SK-N-MC (cell line): ENCODE measurements at regions not wholly inside any gene's neighbourhood (a gene's known extent, or its start where the extent isn't known, plus 50 kb on each side); places are given as distances from the start of the nearest gene placed in this dataset.
"Not testable (repeated sequence)": the region's sequence is repeated elsewhere in the genome, so short reads cannot be mapped to it uniquely, and the experiment has no call there.

ENCODE experiments used
- DNase-seq: peaks from one replicate; pipeline ENCODE4 v3.0.0-alpha.2; 2011; ENCODE audit warnings: low read depth, low spot score
- H3K27ac ChIP-seq: fragments of 200-600 bp; sonication (generic); 2 replicates; pipeline ENCODE4 v1.5.1; 2016; ENCODE audit warnings: mixed run types
- H3K36me3 ChIP-seq: fragments of 200-600 bp; sonication (generic); 2 replicates; pipeline ENCODE4 v1.6.1; 2017; ENCODE audit warnings: antibody characterized with exemption, low read length, mixed read lengths; ENCODE audit not compliant: insufficient read depth
- H3K4me3 ChIP-seq: fragments of 200-600 bp; sonication (generic); 2 replicates; pipeline ENCODE4 v1.5.1; 2016
- H3K9ac ChIP-seq: fragments of 200-600 bp; sonication (generic); 2 replicates; pipeline ENCODE4 v1.8.0; 2017; ENCODE audit warnings: mixed run types, mixed read lengths; ENCODE audit not compliant: insufficient read length
- H3K9me3 ChIP-seq: fragments of 200-600 bp; sonication (generic); 2 replicates; pipeline ENCODE4 v1.6.1; 2017; ENCODE audit warnings: low read depth, mild to moderate bottlenecking, antibody characterized with exemption, low read length, moderate library complexity, mixed read lengths
- EZH2 ChIP-seq: fragments of 200-600 bp; sonication (generic); IDR thresholded peaks from one replicate; pipeline ENCODE4 v1.6.1; 2017; ENCODE audit warnings: antibody characterized with exemption
- FOXP2 ChIP-seq: optimal IDR thresholded peaks from 2 replicates; pipeline ENCODE3; 2011; ENCODE audit warnings: mild to moderate bottlenecking, moderate library complexity; ENCODE audit not compliant: insufficient read depth; ENCODE audit errors: extremely low read length, control extremely low read depth
- POLR2AphosphoS5 ChIP-seq: IDR thresholded peaks from 2 replicates; pipeline ENCODE4 v1.6.1; 2012; ENCODE audit warnings: mild to moderate bottlenecking, low read depth, low read length, borderline replicate concordance

DNA sequence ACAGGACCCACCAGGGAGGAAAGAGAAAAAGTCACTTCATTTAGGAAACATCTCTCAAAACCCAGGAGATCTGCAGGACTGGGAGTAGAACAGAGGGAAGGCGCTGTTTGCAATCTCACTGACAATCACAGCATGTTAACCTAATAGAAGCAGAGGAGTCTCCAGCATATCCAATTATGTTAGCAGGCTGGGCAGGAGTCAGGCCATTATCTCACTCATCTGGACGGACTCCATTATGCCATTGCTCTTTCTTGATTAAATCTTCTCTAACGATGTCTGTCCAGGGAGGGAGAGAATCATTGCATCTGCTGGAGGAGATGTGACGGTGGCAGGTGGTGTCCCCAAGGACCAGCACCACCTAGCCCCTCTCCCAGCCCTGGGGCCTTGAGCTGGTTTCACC, 203.8 kb upstream of the SFSWAP start:
- DNase-seq, result no peak
- TF ChIP-seq EZH2 (no peak), POLR2AphosphoS5 (no peak), FOXP2 (no peak)

DNA sequence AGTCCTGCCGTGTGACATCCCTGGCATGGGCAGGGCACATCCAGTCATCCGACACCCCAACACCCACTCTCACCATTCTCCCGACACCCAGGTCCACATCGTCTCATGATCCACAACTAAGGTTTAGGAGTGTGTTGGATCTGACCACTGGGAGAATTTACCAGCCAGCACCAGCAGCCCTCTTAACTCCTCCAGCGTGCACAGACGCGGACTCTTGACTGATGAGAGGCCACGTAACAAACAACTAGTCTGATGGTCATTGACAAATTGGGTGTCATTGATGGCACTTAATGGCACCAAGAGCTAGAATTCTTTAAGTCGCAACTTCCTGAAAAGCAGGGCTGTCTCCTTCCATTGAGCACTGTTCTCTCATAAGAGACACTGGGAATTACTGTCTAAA, 203.0 kb upstream of the SFSWAP start:
- Histone ChIP-seq H3K9ac (no peak overlapping the region), H3K27ac (no peak overlapping the region), H3K9me3 (no peaks in the 10 kb centered on the region), H3K36me3 (no peaks in the 10 kb centered on the region), H3K4me3 (no peak overlapping the region)
- TF ChIP-seq FOXP2 (no peak), EZH2 (no peak), POLR2AphosphoS5 (no peak)
- no peak for DNase-seq

More for the DNA sequence above, 203.8 kb upstream of the SFSWAP start:
- no peaks in the 10 kb centered on the region for H3K36me3 ChIP-seq
- no peak overlapping the region for H3K4me3 ChIP-seq
- no peak overlapping the region for H3K27ac ChIP-seq
- no peaks in the 10 kb centered on the region for H3K9me3 ChIP-seq
- H3K9ac ChIP-seq, result no peak overlapping the region

DNA sequence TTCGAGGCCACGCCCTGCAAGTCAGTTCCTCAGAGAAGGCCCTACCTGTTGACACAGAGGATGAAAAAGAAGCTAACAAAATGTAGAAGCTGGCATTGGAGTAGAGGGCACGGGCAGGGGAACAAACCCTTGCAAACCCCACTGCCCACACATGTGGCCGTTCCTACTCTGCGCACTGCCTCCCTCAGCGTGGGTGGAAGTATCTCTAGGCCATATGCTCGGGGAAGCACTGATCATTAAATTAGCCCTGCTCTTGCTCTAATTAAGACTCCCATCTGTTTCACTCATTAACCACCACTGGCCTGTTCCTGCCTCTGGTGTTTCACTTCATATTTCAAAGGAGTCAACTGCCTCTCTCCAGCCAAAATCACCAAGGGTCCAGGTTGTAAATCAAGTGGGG, 201.2 kb upstream of the SFSWAP start:
- Histone ChIP-seq H3K27ac (no peak overlapping the region), H3K36me3 (no peaks in the 10 kb centered on the region), H3K9ac (no peak overlapping the region), H3K9me3 (no peaks in the 10 kb centered on the region), H3K4me3 (no peak overlapping the region)
- DNase-seq, result no peak
- TF ChIP-seq EZH2, result no peak
- TF ChIP-seq FOXP2, result no peak
- no peak for TF ChIP-seq POLR2AphosphoS5

DNA sequence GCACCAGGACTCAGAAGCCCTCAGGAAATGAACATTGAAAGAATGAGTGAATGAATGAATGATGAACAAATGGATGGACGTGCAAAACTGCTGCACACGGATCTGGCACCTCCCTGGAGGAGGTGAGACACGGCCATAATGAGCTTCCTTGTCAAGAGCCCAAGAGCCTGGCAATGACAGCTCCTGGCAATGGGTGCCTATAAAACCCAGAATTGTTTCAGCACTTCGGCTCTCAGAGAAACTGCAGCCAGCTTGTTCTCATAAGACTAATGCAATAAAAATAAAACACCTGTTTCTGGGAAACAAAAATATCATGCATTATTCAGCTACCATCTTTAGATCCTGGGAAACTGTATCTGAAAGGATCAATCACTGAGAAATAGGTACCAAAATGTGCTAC, 200.5 kb upstream of the SFSWAP start:
- no peak overlapping the region for H3K27ac ChIP-seq
- TF ChIP-seq EZH2 (no peak), POLR2AphosphoS5 (no peak)
- no peak overlapping the region for H3K9ac ChIP-seq
- no peak overlapping the region for H3K4me3 ChIP-seq
- no peaks in the 10 kb centered on the region for H3K36me3 ChIP-seq
- no peak for DNase-seq
- no peaks in the 10 kb centered on the region for H3K9me3 ChIP-seq

DNA sequence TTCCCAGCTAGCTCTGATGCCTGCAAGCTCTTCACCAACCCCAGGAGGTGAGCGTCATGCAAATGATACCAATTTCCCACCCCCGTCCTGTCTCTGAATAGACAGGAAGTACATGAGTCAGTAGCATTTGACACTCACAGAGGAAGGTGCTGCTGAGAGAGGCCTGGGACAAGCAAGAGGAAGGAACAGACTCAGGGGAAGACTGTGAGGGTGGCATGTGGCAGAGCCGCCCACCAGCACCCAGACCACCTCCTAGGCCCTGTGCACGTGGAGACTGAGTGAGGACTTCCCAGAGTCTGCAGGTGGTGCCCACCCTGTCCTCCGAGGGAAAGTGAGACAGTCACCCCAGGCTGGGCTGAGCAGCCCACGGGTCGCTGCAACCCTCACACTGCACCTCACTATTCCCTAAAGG, 199.5 kb upstream of the SFSWAP start:
- no peaks in the 10 kb centered on the region for H3K36me3 ChIP-seq
- H3K4me3 ChIP-seq, result no peak overlapping the region
- no peaks in the 10 kb centered on the region for H3K9me3 ChIP-seq
- no peak overlapping the region for H3K27ac ChIP-seq
- TF ChIP-seq POLR2AphosphoS5 (no peak), FOXP2 (no peak), EZH2 (no peak)
- no peak for DNase-seq
- no peak overlapping the region for H3K9ac ChIP-seq

DNA sequence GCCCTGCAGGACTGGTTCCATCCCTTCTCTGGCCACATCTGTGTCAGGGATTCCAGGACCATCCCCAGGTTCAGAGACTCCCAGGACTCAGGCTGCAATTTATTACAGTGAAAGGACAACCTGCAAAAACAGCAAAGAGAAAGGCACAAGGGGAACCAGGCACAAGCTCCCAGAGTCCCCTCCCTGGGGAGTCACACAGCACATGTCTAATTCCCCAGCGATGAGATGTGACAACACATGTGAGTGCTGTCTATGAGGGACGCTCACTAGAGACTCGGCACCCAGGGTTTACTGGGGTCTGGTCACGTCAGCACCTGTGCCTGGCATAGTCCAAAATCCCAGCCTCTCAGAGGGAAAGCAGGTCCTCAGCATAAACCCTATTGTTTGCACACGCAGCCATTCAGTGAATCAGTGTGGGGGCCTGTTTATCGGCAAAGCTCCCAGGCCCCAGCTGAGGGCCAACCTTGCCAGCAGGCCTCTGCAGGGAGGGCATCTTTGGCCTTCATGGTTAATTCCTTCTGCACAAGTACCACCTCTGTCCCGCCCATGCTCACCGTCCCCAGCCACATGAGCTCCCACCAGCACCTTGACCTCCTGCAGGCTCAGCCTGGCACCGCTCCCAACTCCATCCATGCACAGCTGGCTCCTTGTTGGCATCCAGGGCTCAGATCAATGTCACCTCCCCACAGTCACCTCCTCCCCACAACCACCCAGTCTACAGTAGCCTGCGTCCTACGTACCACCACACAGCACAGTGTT, 198.9 kb upstream of the SFSWAP start:
- Histone ChIP-seq H3K36me3 (no peaks in the 10 kb centered on the region), H3K27ac (no peak overlapping the region), H3K4me3 (no peak overlapping the region), H3K9ac (no peak overlapping the region), H3K9me3 (no peaks in the 10 kb centered on the region)
- DNase-seq, result no peak
- TF ChIP-seq POLR2AphosphoS5, result no peak
- TF ChIP-seq FOXP2, result no peak
- TF ChIP-seq EZH2, result no peak

DNA sequence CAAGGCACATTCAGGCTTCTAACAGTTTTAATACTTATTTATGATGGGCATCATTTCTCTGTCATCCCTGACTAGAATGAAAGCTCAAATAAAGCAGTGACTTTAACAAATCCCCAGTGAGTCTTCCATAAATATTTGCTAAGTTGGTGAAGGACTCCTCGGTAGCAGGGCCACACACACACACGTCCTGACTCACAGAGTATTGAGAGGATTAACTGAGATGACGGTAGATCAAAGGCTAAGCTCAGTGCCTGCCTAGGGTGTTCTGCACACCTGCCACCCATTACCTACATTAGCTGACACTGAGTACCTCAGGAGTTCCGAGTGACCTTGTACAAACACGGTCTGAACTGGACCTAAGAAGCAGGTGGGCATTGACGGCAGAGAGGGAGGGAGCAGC, 197.3 kb upstream of the SFSWAP start:
- no peak for DNase-seq
- TF ChIP-seq FOXP2 (no peak), POLR2AphosphoS5 (no peak), EZH2 (no peak)

DNA sequence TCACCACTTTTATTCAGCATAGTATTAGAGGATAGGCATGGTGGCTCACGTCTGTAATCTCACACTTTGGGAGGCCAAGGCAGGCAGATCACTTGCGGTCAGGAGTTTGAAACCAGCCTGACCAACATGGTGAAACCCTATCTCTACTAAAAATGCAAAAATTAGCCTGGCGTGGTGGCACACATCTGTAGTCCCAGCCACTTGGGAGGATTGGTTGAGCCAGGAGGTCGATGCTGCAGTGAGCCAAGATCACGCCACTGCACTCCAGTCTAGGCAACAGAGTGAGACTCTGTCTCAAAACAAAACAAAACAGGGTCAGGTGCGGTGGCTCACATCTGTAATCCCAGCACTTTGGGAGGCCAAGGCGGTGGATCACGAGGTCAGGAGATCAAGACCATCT, 190.3 kb upstream of the SFSWAP start:
- H3K4me3 ChIP-seq, H3K9ac ChIP-seq, H3K36me3 ChIP-seq, H3K9me3 ChIP-seq, H3K27ac ChIP-seq, DNase-seq: not testable (repeated sequence)

More for the DNA sequence above, 197.3 kb upstream of the SFSWAP start:
- H3K27ac ChIP-seq, result no peak overlapping the region
- no peak overlapping the region for H3K4me3 ChIP-seq
- no peak overlapping the region for H3K9ac ChIP-seq
- H3K36me3 ChIP-seq, result no peaks in the 10 kb centered on the region
- H3K9me3 ChIP-seq, result no peaks in the 10 kb centered on the region

DNA sequence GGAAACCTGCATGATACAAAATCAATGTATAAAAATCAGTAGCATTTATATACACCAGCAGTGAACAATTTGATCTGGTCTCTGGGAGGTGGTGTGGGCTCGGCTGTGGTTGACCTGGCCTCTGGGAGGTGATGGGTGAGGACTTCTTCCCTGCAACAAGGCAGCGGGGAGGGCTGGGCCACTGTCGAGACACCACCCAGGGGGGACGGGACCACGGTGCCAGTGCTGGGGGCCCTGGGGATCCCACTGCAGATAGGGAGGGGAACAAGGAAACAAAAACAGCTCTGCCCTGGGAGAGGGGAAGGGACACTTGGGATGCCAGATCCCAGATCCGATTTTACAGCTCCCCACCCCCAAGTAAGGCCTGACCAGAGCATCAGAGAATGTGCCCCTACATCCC, 189.6 kb upstream of the SFSWAP start:
- DNase-seq, result no peak
- Histone ChIP-seq H3K9ac (no peak overlapping the region), H3K36me3 (no peaks in the 10 kb centered on the region), H3K4me3 (no peak overlapping the region), H3K9me3 (no peaks in the 10 kb centered on the region), H3K27ac (no peak overlapping the region)
- TF ChIP-seq POLR2AphosphoS5 (no peak), EZH2 (no peak), FOXP2 (no peak)
